Right ventricle myocardium inferior (tissue), 1 donor: ENCODE measurements at regions not wholly inside any gene's neighbourhood (a gene's known extent, or its start where the extent isn't known, plus 50 kb on each side); places are given as distances from the start of the nearest gene placed in this dataset.

Experiments
- ATAC-seq: fragments of 200-7000 bp; cut with Tn5 transposase; one replicate; pipeline ENCODE4 v1.9.1; 2020; ENCODE audit warnings: mild to moderate bottlenecking, moderate library complexity
- DNase-seq: peaks from one replicate; pipeline ENCODE4 v3.0.0; 2021; ENCODE audit errors: missing footprints
- intact Hi-C: fragments of 100-400 bp; cut with DNase I; formaldehyde crosslinking; loops from one replicate; pipeline ENCODE4 v1.11.0; 2022
- donor health status: DM: no; HTN: yes; CAD: no; lungs with severe emphysema.

DNA sequence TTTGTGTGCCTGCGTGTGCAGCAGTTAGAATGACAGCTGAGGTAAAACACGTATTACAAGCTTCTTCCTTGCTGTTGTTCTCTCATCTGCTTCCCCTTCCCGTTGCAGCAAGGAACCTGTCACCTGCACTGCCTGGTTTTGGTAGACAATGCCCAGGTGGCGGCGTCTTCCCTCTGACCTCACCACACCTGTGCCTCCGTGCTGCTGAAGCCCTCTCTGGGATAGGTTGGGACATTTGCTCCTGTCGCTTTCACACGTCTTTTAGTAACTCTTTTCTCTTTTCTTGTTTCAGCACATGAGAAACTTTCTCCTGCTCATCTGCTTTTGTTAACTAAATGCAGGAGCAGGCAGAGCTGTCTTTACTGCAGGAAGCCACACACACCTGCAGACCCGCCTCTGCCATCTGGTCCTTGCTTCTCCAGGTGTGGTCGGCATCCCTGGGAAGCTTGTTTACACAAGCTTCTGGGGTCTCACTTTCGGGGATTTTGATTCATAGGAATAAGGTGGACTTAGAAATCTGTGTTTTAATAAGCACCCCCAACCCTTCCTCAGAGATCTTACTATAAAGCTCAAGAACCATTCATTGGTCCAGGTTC is 60.7 kb upstream of the EXOC6 start:
- no peak for DNase-seq
- intact Hi-C loops, result no loop called here
- no peak for ATAC-seq

DNA sequence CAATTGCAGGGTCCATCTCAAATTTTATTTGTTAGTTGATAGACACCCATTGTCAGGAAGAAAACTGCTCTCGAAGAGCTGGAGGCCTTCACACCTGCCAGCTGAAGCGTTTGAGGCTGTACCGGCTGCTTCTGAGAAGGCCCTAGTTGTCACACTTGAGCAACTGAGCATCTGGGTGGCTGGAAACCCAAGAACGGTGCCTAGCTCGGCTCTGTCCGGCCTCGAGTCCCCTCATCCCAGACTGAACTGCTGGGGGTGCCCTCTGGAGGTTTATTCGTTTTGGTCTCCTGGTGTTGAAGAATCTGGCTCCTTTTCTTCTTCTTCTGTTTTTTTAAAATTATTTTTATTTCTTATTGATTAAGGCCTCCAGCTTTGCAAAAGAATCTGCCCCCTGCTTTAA is 59.3 kb upstream of the EXOC6 start:
- no peak for DNase-seq
- no peak for ATAC-seq
- intact Hi-C loops, result no loop called here

DNA sequence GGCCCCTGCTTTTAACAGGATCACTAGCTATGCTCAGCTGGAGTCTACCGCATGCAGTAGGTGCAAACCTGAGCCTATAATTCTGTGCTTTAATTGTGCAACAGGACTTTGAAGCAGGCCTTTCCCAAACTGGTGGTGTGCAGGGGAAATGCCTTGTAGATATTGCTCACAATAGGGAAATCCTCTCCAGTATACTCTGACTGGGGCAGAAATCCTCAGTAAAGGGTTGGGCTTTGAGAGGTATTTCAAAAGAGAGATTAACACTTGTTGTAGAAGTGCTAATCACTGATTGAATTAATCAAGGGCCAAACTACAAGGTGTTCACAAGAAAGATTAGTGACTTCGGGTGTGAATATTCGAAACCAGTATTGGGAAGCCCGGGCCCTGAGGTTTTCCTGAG is 58.5 kb upstream of the EXOC6 start:
- ATAC-seq (no peak), DNase-seq (no peak)
- intact Hi-C loops, result no loop called here

DNA sequence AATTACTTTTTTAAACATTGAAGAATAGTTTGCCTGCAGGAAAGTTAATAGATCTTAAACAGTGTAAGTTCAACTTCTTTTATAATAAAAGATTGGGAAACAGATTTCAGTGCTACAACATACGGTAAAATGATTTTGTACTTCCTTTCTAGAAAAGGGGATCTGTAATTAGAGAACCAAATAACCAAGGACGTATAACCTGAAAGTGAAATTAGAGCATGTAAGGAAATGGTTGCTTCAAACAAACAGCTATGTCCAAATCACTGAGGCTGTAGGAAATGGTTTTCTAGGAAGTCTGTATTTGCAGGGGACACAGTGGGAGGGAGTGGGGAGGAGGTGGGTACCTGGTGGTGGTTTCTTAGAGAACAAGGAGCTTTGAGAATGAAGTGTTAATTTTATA is 57.9 kb upstream of the EXOC6 start:
- DNase-seq (no peak), ATAC-seq (no peak)
- intact Hi-C loops, result no loop called here

DNA sequence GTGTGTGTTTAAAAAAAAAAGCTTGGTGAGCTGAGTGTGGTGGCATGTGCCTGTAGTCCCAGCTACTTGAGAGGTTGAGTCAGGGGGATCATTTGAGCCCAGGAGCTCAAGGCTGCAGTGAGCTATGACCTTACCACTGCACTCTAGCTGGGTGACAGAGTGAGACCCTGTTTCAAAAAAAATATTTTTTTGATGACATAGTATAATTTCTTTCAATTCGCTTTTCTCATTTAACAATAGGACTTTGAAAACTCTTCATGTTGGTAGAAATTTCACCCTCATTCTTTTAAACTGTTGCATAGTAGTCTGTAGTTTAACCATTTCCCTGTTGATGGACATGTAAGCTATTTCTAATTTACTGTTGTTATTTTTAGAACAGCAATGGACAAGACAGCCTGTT is 55.7 kb upstream of the EXOC6 start:
- ATAC-seq, result no peak
- intact Hi-C loops, result no loop called here
- no peak for DNase-seq
